ENCODE measurements at regions not wholly inside any gene's neighbourhood (a gene's known extent, or its start where the extent isn't known, plus 50 kb on each side); places are given as distances from the start of the nearest gene placed in this dataset.

DNA sequence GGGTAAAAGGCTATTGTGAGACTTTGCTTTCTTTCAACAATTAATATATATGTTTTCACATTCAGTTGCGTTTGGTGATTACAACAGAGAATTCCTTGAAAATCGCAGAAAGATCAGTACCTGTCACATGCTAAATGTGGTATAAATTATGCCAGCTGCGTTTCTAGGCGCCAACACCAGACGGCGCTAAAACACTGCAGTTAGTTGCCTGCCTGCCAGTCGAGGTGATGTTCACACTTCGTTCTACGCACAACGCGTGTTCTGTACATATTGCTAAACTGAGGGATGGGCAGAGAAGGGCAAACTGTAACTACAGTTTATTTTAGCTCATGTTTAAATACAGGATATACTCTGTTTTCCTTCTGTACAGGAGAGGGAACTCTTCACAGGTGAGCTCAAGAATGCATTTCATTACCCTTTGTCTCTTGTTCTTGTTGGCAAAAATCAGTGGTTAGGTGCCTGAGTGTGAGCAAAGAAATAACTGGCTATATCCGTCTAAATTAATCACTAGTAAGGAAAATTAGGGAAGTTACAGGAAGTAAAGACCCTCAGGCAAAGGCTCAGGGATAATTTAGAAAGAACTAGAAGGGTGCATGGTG lies 100.1 kb upstream of the RGS17 start:
- DNase-seq (ENCODE audit: low spot score): peak; percentile 47

DNA sequence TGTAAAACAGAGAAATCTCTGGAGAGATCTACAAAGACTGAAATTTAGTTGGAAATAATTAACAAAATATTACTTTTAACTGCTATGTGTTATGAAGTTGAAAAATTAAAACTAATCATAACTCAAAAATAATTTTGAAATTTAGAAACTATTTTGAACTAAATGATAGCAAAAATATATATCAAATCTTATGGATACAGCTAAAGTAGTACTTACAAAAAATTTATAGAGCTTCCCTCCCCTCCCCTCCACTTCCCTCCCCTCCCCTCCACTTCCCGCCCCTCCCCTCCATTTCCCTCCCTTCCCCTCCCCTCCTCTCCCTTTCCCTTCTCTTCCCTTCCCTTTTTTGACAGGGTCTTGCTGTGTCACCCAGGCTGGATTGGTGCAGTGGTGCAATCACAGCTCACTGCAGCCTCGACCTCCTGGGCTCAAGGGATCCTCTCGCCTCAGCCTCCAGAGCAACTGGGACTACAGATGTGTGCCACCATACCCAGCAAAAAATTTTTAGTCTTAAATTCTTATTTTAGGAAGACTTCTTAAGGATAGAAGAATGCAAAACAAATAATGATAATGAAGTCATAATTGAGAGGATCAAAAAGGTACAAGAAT lies 87.2 kb upstream of the RGS17 start:
- no peak for DNase-seq (ENCODE audit: low spot score)

DNA sequence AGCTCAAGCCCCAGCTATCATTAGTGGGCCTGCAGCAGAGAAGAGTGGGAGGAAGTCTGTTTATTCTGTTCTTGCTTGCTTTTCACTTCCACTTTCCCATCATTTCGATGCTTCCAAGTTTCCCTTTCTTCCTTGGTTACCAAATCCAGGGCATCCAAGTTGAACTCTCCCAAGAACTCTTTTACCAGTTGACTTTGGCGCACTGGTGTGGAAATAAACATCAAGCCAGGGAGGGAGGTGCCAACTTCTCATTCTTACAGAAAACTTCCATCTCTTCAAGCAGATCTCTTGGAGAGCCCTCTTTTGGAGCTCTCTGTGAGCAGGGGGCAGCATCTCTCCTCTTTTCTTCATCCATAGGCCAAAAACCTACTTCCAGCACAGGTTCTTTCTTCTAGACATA lies 85.7 kb upstream of the RGS17 start:
- DNase-seq (ENCODE audit: low spot score): no peak

DNA sequence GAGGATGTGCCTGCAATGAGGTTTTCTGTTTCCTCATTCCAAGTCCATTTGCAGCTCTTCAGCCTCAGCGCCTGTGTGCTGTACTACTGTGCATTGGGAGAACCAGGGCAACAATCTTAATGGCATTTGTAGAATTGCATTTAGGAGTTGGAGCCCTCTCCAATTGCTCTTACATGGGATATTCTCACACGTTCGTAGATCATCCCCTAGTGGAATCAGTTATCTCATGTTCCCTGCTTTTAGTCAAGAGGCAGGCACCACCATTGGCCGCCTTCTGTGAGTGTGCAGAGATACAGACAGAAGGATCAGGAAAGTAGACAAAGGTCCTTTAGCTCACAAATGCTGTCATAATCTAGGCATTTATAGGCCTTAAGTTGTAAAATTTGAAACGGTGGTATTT lies 84.2 kb upstream of the RGS17 start:
- DNase-seq (ENCODE audit: low spot score): no peak

DNA sequence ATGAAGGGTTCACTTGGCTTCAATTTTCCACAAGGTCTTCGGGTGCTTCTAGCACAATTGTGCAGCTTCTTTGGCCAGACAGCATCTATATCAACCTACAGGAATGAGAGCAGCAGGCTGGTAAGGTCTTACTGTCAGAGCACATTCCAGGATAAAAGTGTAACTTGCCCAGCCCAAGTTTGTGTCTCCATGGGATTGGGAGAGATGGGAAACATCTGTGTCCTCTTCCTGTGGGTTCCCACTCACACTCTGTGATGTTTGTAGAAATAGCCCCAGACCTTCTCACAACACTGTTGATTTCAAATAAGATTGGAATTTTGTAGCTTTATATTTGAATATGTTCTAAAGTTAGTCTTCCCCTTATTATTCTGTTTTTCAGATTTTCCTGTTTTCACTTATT lies 83.4 kb upstream of the RGS17 start:
- DNase-seq (ENCODE audit: low spot score): no peak

DNA sequence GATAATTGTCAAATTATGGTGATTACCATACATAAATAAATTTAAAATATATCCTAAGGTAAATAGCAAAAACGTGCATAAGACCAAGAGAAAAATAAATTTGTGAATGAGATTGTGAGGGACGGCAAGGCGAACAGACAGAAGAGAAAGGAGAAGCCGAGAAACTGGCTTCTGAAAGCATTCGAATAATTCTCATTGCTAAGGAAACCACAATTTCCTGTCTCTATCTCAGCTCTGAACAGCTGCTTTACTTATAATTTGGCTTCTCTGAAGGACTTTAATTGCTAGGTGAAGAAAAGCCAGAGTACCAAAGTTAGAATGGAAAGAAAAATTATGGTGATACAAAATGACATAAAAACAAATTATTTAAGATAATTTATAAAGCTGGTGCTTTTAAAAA lies 79.0 kb upstream of the RGS17 start:
- DNase-seq (ENCODE audit: low spot score): no peak

DNA sequence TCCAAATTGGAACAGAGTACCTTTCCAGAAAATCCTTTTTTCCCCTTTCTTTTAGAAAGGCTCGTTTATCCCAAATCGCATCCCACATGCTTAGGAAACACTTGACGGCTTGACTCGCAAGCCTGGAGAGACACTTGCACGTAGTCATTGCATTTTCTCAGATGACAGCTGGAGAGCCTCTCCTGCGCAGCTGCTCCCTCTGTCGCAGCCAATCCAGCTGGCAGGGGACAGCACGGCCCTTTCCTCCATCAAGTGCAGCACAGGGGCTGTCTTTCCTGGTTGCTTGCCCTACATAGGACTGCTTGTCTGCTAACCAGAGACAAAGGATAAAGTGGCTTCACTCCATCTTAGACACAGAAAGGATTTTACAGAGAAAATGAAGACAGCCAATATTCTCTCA lies 77.6 kb upstream of the RGS17 start:
- no peak for DNase-seq (ENCODE audit: low spot score)

DNA sequence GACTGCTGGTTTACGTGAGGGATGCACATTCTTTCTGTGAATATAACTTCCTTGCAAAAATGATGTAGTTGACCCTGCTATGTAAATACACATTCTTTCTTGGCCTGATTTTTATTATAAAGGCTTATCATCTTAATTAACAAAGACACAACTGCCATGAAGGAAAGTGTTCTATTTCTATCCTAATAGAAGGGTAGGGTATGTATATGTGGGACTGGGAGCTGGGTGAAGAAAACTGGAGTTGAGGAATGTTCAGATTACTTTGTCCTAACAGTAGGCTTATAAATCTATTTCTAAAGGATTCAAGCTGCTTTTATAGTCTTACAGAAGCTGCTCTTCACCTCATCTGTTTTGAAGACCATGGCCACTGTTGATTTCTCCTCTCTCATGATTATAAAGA lies 76.5 kb upstream of the RGS17 start:
- DNase-seq (ENCODE audit: low spot score): no peak

DNA sequence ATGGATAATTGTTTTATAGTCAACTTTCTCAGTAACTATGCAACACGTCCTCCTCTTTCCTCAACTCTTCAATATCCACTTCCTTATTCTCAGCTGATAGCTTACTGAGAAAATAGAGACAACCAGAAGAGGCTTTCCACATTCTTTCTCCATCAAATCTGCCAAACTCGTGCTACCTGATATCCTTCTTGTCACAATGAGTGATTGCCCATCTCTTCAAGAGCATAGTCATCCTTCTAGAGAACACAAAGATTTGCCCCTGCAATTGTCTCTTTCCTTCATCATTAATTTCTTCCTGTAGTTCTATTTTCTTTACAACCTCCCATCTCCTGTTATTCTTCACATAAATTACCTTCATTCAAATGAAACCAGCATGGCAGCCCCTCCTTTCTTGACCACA lies 75.9 kb upstream of the RGS17 start:
- DNase-seq (ENCODE audit: low spot score): no peak

DNA sequence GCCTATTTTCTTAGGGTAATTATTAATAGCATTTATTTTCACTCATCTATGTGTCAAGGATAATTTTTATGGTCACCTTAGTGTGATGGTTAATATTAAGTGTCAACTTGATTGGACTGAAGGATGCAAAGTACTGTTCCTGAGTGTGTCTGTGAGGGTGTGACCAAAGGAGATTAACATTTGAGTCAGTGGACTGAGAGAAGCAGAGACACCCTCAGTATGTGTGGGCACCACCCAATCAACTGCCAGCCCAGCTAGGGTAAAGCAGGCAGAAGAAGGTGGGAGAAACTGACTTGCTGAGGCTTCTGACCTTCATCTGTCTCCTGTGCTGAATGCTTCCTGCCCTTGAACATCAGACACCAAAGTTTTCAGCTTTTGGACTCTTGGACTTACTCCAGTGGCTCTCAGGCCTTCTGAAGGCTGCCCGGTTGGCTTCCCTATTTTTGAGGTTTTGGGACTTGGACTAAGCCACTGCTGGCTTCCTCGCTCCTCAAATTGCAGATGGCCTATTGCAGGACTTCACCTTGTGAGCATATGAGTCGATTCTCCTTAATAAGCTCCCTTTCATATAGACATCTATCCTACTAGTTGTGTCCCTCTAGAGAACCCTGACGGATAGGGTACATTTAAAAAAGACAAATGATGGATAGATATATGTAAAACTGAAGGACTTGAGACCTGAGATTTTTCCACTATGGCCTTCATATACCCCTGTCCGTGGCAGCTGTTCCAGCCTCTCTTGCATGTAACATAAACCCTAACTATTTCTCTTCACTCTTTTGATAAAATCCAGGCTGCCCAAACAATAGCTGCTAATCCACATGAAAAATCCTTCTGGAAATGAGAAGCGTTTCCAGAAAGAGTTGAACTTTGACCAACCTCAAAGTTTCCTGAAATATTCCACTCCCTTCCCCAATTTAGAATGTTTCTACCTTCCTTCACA lies 62.1 kb upstream of the RGS17 start:
- DNase-seq (ENCODE audit: low spot score): no peak

DNA sequence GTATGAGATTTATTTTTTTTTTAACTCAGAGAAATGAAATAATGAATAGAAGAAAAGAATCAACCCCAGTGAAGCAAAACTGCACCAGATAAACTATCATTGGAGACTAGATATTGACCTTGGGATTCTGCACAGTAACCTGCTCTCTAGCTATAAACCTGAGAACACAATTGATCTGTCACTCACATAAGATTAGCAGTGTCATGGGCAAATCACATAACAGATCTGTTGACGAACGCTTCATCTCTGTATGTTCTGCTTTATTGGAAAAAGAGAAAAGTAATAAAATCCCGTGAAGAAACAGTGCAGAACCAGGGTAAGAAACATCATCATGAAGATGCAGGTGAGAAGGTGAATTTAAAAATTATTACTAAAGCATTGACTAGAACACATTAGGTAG lies 52.8 kb upstream of the RGS17 start:
- no peak for DNase-seq (ENCODE audit: low spot score)
